Vagina (tissue), 2 donors: ENCODE measurements at regions not wholly inside any gene's neighbourhood (a gene's known extent, or its start where the extent isn't known, plus 50 kb on each side); places are given as distances from the start of the nearest gene placed in this dataset.

Source experiments
- DNase-seq, 2 donors: peaks; one replicate each; pipeline ENCODE4 v3.0.0-alpha.2; 2017; ENCODE audit errors: extremely low spot score in 2 of 2
- H3K27ac ChIP-seq: fragments of 200-600 bp; sonication (generic); one replicate; pipeline ENCODE4 v1.5.1; 2019
- H3K27me3 ChIP-seq: fragments of 200-600 bp; sonication (generic); one replicate; pipeline ENCODE4 v1.5.1; 2019
- H3K36me3 ChIP-seq, 2 donors: fragments of 200-600 bp; sonication (generic); one replicate each; pipeline ENCODE4 v1.5.1; 2017 to 2019
- H3K4me1 ChIP-seq: fragments of 200-600 bp; sonication (generic); one replicate; pipeline ENCODE4 v1.5.1; 2019
- H3K4me3 ChIP-seq, 2 donors: fragments of 200-600 bp; sonication (generic); 1 replicate in 1 of 2; 2 replicates in 1 of 2; pipeline ENCODE4 v1.5.1; 2016 to 2019
- H3K9me3 ChIP-seq: fragments of 200-600 bp; sonication (generic); one replicate; pipeline ENCODE4 v1.5.1; 2019
- POLR2A ChIP-seq, 2 donors: fragments of 450-650 bp; IDR thresholded peaks; one replicate each; pipeline ENCODE4 v1.6.1; 2017; ENCODE audit warnings: antibody characterized with exemption in 2 of 2, mild to moderate bottlenecking in 2 of 2, moderate library complexity in 2 of 2
- POLR2AphosphoS5 ChIP-seq, 2 donors: sonication (generic); formaldehyde crosslinking; IDR thresholded peaks; one replicate each; pipeline ENCODE4 v1.9.0; 2017; ENCODE audit warnings: antibody characterized with exemption in 2 of 2, mild to moderate bottlenecking in 2 of 2, low read depth in 1 of 2; ENCODE audit not compliant: insufficient read depth in 1 of 2
- intact Hi-C: fragments of 100-400 bp; cut with DNase I; formaldehyde crosslinking; loops from one replicate; pipeline ENCODE4 v1.15.1; 2023
- TF ChIP-seq, protein P1 (sequence below), 3 experiments: fragments of 450-650 bp in 2 of 3; fragments of 200-600 bp in 1 of 3; sonication (generic) in 1 of 3; IDR thresholded peaks; one replicate each; pipeline ENCODE4 v1.5.1; 2017 to 2019; ENCODE audit warnings: antibody characterized with exemption in 3 of 3, mild to moderate bottlenecking in 2 of 3, moderate library complexity in 2 of 3

DNA sequence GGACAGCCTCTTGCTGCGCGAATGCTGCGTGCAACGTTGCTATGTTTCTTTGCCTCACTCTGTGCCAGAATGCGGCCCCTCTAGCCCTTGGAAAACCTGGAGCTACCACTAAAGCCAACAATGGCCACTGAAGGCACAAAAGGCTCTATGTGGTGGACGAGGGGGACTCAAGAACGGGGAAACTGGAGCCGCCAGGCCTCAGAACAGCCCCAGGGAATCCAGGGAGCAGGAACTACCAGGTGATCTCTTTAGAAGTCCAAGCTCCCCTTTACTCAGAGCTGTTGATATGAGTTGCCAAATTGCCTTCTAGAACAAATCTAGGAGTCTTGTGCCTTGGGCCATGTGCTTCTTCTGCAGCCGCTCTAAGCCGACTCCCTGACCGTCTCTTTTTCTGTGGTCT lies 113.8 kb upstream of the ERRFI1 start:
- Histone ChIP-seq H3K36me3 (no peaks in the 10 kb centered on the region), H3K27me3 (no peaks in the 10 kb centered on the region), H3K9me3 (no peaks in the 10 kb centered on the region), H3K4me1 (peaks cover 14% of the 10 kb centered on the region), H3K4me3 (no peak overlapping the region), H3K27ac (no peak overlapping the region)
- intact Hi-C loops: no loop called here
- TF ChIP-seq POLR2A (IDR thresholded peaks at IDR 0.05) (no peak), POLR2AphosphoS5 (IDR thresholded peaks at IDR 0.05; ENCODE audit: insufficient read depth in 1 of 2, low read depth in 1 of 2) (no peak)
- TF ChIP-seq, protein P1, sequence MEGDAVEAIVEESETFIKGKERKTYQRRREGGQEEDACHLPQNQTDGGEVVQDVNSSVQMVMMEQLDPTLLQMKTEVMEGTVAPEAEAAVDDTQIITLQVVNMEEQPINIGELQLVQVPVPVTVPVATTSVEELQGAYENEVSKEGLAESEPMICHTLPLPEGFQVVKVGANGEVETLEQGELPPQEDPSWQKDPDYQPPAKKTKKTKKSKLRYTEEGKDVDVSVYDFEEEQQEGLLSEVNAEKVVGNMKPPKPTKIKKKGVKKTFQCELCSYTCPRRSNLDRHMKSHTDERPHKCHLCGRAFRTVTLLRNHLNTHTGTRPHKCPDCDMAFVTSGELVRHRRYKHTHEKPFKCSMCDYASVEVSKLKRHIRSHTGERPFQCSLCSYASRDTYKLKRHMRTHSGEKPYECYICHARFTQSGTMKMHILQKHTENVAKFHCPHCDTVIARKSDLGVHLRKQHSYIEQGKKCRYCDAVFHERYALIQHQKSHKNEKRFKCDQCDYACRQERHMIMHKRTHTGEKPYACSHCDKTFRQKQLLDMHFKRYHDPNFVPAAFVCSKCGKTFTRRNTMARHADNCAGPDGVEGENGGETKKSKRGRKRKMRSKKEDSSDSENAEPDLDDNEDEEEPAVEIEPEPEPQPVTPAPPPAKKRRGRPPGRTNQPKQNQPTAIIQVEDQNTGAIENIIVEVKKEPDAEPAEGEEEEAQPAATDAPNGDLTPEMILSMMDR (IDR thresholded peaks at IDR 0.05): no peak
- DNase-seq: no peak

DNA sequence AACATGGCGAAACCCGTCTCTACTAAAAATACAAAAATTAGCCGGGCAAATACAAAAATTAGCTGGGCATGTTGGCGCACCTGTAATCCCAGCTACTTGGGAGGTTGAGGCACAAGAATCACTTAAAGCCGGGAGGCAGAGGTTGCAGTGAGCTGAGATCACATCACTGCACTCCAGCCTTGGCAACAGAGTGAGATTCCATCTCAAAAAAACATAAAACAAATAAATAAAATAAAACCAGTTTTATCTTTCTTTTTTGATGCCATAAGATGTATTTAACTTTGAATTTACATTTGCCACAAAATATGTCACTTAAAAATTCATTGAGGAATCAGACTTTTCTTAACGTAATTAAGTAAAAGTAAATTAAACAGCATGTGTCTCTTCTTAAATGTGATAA lies 113.3 kb upstream of the ERRFI1 start:
- Histone ChIP-seq H3K4me3 (no peak overlapping the region), H3K36me3 (no peaks in the 10 kb centered on the region), H3K4me1 (peaks cover 19% of the 10 kb centered on the region), H3K27ac (no peak overlapping the region), H3K27me3 (no peaks in the 10 kb centered on the region), H3K9me3 (no peaks in the 10 kb centered on the region)
- TF ChIP-seq POLR2AphosphoS5 (IDR thresholded peaks at IDR 0.05; ENCODE audit: insufficient read depth in 1 of 2, low read depth in 1 of 2) (no peak), POLR2A (IDR thresholded peaks at IDR 0.05) (no peak)
- TF ChIP-seq, protein P1 (IDR thresholded peaks at IDR 0.05): no peak
- intact Hi-C loops: no loop called here
- DNase-seq: no peak

DNA sequence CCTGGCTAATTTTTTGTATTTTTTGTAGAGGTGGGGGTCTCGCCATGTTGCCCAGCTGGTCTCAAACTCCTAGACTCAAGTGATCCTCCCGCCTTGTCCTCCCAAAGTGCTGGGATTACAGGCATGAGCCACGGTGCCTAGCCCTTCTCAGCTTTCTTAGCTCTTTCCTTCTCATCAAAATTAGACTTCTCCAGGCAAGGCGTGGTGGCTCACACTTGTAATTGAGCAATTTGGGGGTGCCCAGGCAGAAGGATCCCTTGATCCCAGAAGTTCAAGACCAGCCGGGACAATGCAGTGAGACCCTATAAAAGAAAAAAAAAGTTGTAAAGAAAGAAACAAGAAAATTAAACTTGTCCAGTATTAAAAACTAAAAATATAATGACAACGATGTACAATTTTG lies 112.6 kb upstream of the ERRFI1 start:
- peak overlapping the region; percentile 76 for H3K27ac ChIP-seq
- H3K36me3 ChIP-seq: no peaks in the 10 kb centered on the region
- no peak for TF ChIP-seq POLR2AphosphoS5 (IDR thresholded peaks at IDR 0.05; ENCODE audit: insufficient read depth in 1 of 2, low read depth in 1 of 2)
- no peak for TF ChIP-seq POLR2A (IDR thresholded peaks at IDR 0.05)
- TF ChIP-seq, protein P1 (IDR thresholded peaks at IDR 0.05): no peak
- H3K27me3 ChIP-seq: no peaks in the 10 kb centered on the region
- peaks cover 26% of the 10 kb centered on the region for H3K4me1 ChIP-seq
- intact Hi-C loops: no loop called here
- no peak for DNase-seq
- no peak overlapping the region for H3K4me3 ChIP-seq
- no peaks in the 10 kb centered on the region for H3K9me3 ChIP-seq

DNA sequence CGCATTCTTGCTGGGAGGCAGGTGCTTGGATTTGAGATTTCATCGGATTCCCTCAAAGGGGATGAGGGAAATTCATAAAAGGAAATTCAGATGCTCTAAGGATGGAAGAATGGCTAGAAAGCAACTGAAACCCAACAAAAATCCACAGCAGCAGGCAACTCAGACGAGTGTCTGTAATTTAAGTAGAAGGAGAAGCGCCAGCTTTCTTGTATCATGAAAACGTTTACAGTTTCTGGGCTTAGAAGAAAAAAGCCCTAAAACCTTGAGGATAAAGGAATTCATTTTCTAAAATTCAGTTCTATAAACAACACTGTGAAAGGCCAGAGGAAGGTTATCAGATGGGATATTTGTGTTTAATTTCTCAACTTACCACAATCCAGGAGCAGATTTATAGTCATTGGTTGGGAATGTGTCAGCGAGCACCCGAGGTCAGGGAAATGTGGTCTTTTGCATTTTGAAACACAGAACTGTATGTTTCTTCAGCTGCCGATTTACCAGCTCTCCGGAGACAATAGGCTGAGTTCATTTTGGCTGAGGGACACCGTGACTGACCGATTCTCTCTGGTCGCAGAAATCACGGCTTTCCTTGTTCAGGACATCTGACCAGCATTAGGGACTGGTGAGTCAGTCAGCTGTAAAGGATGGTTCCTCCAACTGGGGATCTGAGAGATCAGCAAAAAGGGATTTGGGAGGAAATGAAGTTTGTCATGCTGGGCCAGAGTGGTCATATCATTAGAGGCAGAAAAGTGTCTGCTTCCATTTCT lies 111.6 kb upstream of the ERRFI1 start:
- H3K9me3 ChIP-seq: no peaks in the 10 kb centered on the region
- H3K36me3 ChIP-seq: no peaks in the 10 kb centered on the region
- peaks cover 35% of the 10 kb centered on the region for H3K4me1 ChIP-seq
- no peak overlapping the region for H3K4me3 ChIP-seq
- peak overlapping the region; percentile 76 for H3K27ac ChIP-seq
- H3K27me3 ChIP-seq: no peaks in the 10 kb centered on the region
- TF ChIP-seq POLR2A (IDR thresholded peaks at IDR 0.05) (no peak), POLR2AphosphoS5 (IDR thresholded peaks at IDR 0.05; ENCODE audit: insufficient read depth in 1 of 2, low read depth in 1 of 2) (peak; percentile 13 to 23)
- no peak for DNase-seq
- intact Hi-C loops: no loop called here

DNA sequence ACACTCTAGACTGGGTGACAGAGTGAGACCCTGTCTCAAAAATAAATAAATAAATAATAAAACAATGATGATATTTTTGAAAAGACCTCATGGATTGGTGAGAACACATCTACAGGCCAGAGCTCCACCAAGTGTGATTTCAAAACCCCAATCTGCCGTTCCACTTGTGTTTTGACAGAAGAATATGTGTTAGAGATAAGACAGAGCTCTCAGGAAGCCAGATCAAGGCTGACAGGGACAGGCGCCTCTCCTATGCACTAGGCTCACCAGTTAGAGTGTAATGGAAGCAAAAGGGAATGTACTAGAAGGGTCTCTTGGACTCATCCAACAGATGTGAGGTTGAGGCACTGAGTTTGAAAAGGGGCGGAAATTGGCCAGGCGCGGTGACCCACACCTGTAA lies 110.7 kb upstream of the ERRFI1 start:
- DNase-seq: no peak
- peaks cover 37% of the 10 kb centered on the region for H3K4me1 ChIP-seq
- H3K36me3 ChIP-seq: no peaks in the 10 kb centered on the region
- peak overlapping the region; percentile 76 for H3K27ac ChIP-seq
- no peak for TF ChIP-seq POLR2A (IDR thresholded peaks at IDR 0.05)
- TF ChIP-seq, protein P1 (IDR thresholded peaks at IDR 0.05): no peak
- no peak for TF ChIP-seq POLR2AphosphoS5 (IDR thresholded peaks at IDR 0.05; ENCODE audit: insufficient read depth in 1 of 2, low read depth in 1 of 2)
- intact Hi-C loops: no loop called here
- no peak overlapping the region for H3K4me3 ChIP-seq
- no peaks in the 10 kb centered on the region for H3K9me3 ChIP-seq
- H3K27me3 ChIP-seq: no peaks in the 10 kb centered on the region
